ENCODE measurements at regions not wholly inside any gene's neighbourhood (a gene's known extent, or its start where the extent isn't known, plus 50 kb on each side); places are given as distances from the start of the nearest gene placed in this dataset.

- Histone ChIP-seq H3K4me3 (no peak overlapping the region), H3K36me3 (no peaks in the 10 kb centered on the region), H3K27me3 (no peaks in the 10 kb centered on the region), H3K4me1 (no peaks in the 10 kb centered on the region), H3K27ac (no peak overlapping the region), H3K9me3 (no peaks in the 10 kb centered on the region)
- intact Hi-C loops (cut with DNase I): no loop called here
- no peak for DNase-seq (ENCODE audit: extremely low spot score in 2 of 2)
- TF ChIP-seq POLR2A (IDR thresholded peaks at IDR 0.05): no peak
- TF ChIP-seq CTCF (IDR thresholded peaks at IDR 0.05): no peak
- TF ChIP-seq POLR2AphosphoS5 (IDR thresholded peaks at IDR 0.05; ENCODE audit: insufficient read depth in 1 of 2, low read depth in 1 of 2): no peak
These were observed 181.6 kb upstream of the POU3F4 start for GRCh38 chrX:83326539-83326938.

- no peak for DNase-seq (ENCODE audit: extremely low spot score in 2 of 2)
- intact Hi-C loops (cut with DNase I): no loop called here
- Histone ChIP-seq H3K4me1 (no peaks in the 10 kb centered on the region), H3K27ac (no peak overlapping the region), H3K27me3 (no peaks in the 10 kb centered on the region), H3K4me3 (no peak overlapping the region), H3K9me3 (no peaks in the 10 kb centered on the region), H3K36me3 (no peaks in the 10 kb centered on the region)
- TF ChIP-seq CTCF (IDR thresholded peaks at IDR 0.05) (no peak), POLR2A (IDR thresholded peaks at IDR 0.05) (no peak), POLR2AphosphoS5 (IDR thresholded peaks at IDR 0.05; ENCODE audit: insufficient read depth in 1 of 2, low read depth in 1 of 2) (no peak)
These were observed 174.3 kb upstream of the POU3F4 start for GRCh38 chrX:83333813-83334212.

GRCh38 chrX:83336454-83336853, 171.6 kb upstream of the POU3F4 start:
- no peak for DNase-seq (ENCODE audit: extremely low spot score in 2 of 2)
- Histone ChIP-seq H3K27ac (no peak overlapping the region), H3K4me1 (no peaks in the 10 kb centered on the region), H3K36me3 (no peaks in the 10 kb centered on the region), H3K4me3 (no peak overlapping the region), H3K9me3 (no peaks in the 10 kb centered on the region), H3K27me3 (no peaks in the 10 kb centered on the region)
- intact Hi-C loops (cut with DNase I): no loop called here
- TF ChIP-seq POLR2A (IDR thresholded peaks at IDR 0.05): no peak
- no peak for TF ChIP-seq CTCF (IDR thresholded peaks at IDR 0.05)
- TF ChIP-seq POLR2AphosphoS5 (IDR thresholded peaks at IDR 0.05; ENCODE audit: insufficient read depth in 1 of 2, low read depth in 1 of 2): no peak

GRCh38 chrX:83339724-83340123, 168.4 kb upstream of the POU3F4 start:
- Histone ChIP-seq H3K4me3 (no peak overlapping the region), H3K9me3 (no peaks in the 10 kb centered on the region), H3K36me3 (no peaks in the 10 kb centered on the region), H3K4me1 (no peaks in the 10 kb centered on the region), H3K27ac (no peak overlapping the region), H3K27me3 (no peaks in the 10 kb centered on the region)
- TF ChIP-seq CTCF (IDR thresholded peaks at IDR 0.05) (no peak), POLR2AphosphoS5 (IDR thresholded peaks at IDR 0.05; ENCODE audit: insufficient read depth in 1 of 2, low read depth in 1 of 2) (no peak)
- DNase-seq (ENCODE audit: extremely low spot score in 2 of 2): no peak
- intact Hi-C loops (cut with DNase I): no loop called here

- H3K4me1 ChIP-seq: no peaks in the 10 kb centered on the region
- no peak for DNase-seq (ENCODE audit: extremely low spot score in 2 of 2)
- H3K4me3 ChIP-seq: no peak overlapping the region
- intact Hi-C loops (cut with DNase I): no loop called here
- no peaks in the 10 kb centered on the region for H3K36me3 ChIP-seq
- TF ChIP-seq POLR2AphosphoS5 (IDR thresholded peaks at IDR 0.05; ENCODE audit: insufficient read depth in 1 of 2, low read depth in 1 of 2) (no peak), CTCF (IDR thresholded peaks at IDR 0.05) (no peak)
- H3K27me3 ChIP-seq: no peaks in the 10 kb centered on the region
- H3K9me3 ChIP-seq: no peaks in the 10 kb centered on the region
- no peak overlapping the region for H3K27ac ChIP-seq
These were observed 162.8 kb upstream of the POU3F4 start for GRCh38 chrX:83345298-83345697.

Data from vagina (tissue), 2 donors.